ENCODE measurements at regions not wholly inside any gene's neighbourhood (a gene's known extent, or its start where the extent isn't known, plus 50 kb on each side); places are given as distances from the start of the nearest gene placed in this dataset.

GRCh38 chr2:467543-467891 is 179.6 kb upstream of the ALKAL2 start:
- no peak overlapping the region for H3K4me3 ChIP-seq (ENCODE audit: low read depth, low read length)
- DNase-seq (ENCODE audit: low read depth), result no peak

- no peak overlapping the region for H3K4me3 ChIP-seq (ENCODE audit: low read depth, low read length)
- DNase-seq (ENCODE audit: low read depth), result no peak
Observed at GRCh38 chr2:467101-467500, 179.2 kb upstream of the ALKAL2 start.

GRCh38 chr2:464562-465309 is 176.8 kb upstream of the ALKAL2 start:
- DNase-seq (ENCODE audit: low read depth), result no peak
- H3K4me3 ChIP-seq (ENCODE audit: low read depth, low read length), result no peak overlapping the region

GRCh38 chr2:460861-461260 is 173.0 kb upstream of the ALKAL2 start:
- H3K4me3 ChIP-seq (ENCODE audit: low read depth, low read length), result no peak overlapping the region
- DNase-seq (ENCODE audit: low read depth), result no peak

GRCh38 chr2:459931-460330 is 172.0 kb upstream of the ALKAL2 start:
- DNase-seq (ENCODE audit: low read depth), result no peak
- H3K4me3 ChIP-seq (ENCODE audit: low read depth, low read length), result no peak overlapping the region

GRCh38 chr2:458425-458815 is 170.5 kb upstream of the ALKAL2 start:
- DNase-seq (ENCODE audit: low read depth), result no peak
- no peak overlapping the region for H3K4me3 ChIP-seq (ENCODE audit: low read depth, low read length)

GRCh38 chr2:457792-458424 is 170.0 kb upstream of the ALKAL2 start:
- no peak for DNase-seq (ENCODE audit: low read depth)
- H3K4me3 ChIP-seq (ENCODE audit: low read depth, low read length), result no peak overlapping the region

- no peak for DNase-seq (ENCODE audit: low read depth)
- no peak overlapping the region for H3K4me3 ChIP-seq (ENCODE audit: low read depth, low read length)
Observed at GRCh38 chr2:457262-457661, 169.4 kb upstream of the ALKAL2 start.

GRCh38 chr2:455913-456312 is 168.0 kb upstream of the ALKAL2 start:
- no peak overlapping the region for H3K4me3 ChIP-seq (ENCODE audit: low read depth, low read length)
- DNase-seq (ENCODE audit: low read depth), result no peak

GRCh38 chr2:455015-455705 is 167.3 kb upstream of the ALKAL2 start:
- no peak overlapping the region for H3K4me3 ChIP-seq (ENCODE audit: low read depth, low read length)

GRCh38 chr2:453132-453531 is 165.2 kb upstream of the ALKAL2 start:
- no peak overlapping the region for H3K4me3 ChIP-seq (ENCODE audit: low read depth, low read length)
- no peak for DNase-seq (ENCODE audit: low read depth)

More at GRCh38 chr2:455015-455705, 167.3 kb upstream of the ALKAL2 start:
- no peak for DNase-seq (ENCODE audit: low read depth)

GRCh38 chr2:451495-451894 is 163.6 kb upstream of the ALKAL2 start:
- no peak overlapping the region for H3K4me3 ChIP-seq (ENCODE audit: low read depth, low read length)
- DNase-seq (ENCODE audit: low read depth), result no peak

GRCh38 chr2:449246-450067 is 161.6 kb upstream of the ALKAL2 start:
- DNase-seq (ENCODE audit: low read depth), result no peak
- no peak overlapping the region for H3K4me3 ChIP-seq (ENCODE audit: low read depth, low read length)

- no peak for DNase-seq (ENCODE audit: low read depth)
- H3K4me3 ChIP-seq (ENCODE audit: low read depth, low read length), result no peak overlapping the region
Observed at GRCh38 chr2:447902-448665, 160.2 kb upstream of the ALKAL2 start.

GRCh38 chr2:446963-447530 is 159.2 kb upstream of the ALKAL2 start:
- no peak overlapping the region for H3K4me3 ChIP-seq (ENCODE audit: low read depth, low read length)
- no peak for DNase-seq (ENCODE audit: low read depth)

- H3K4me3 ChIP-seq (ENCODE audit: low read depth, low read length), result no peak overlapping the region
- DNase-seq (ENCODE audit: low read depth), result no peak
Observed at GRCh38 chr2:446303-446874, 158.5 kb upstream of the ALKAL2 start.

- H3K4me3 ChIP-seq (ENCODE audit: low read depth, low read length), result no peak overlapping the region
- DNase-seq (ENCODE audit: low read depth), result no peak
Observed at GRCh38 chr2:445896-446295, 158.0 kb upstream of the ALKAL2 start.

- no peak overlapping the region for H3K4me3 ChIP-seq (ENCODE audit: low read depth, low read length)
- no peak for DNase-seq (ENCODE audit: low read depth)
Observed at GRCh38 chr2:444937-445884, 157.3 kb upstream of the ALKAL2 start.
